ENCODE measurements at regions not wholly inside any gene's neighbourhood (a gene's known extent, or its start where the extent isn't known, plus 50 kb on each side); places are given as distances from the start of the nearest gene placed in this dataset.

GRCh38 chr19:27846944-27847343 is 1366.0 kb downstream of the UQCRFS1 start:
- Histone ChIP-seq H3K36me3 (no peaks in the 10 kb centered on the region), H3K27ac (no peak overlapping the region), H3K4me1 (no peaks in the 10 kb centered on the region), H3K9me3 (peaks cover 4 to 91% (median 57%) of the 10 kb centered on the region in 8 donors), H3K4me3 (no peak overlapping the region), H3K27me3 (replicated peaks in 1 of 7) (no peaks in the 10 kb centered on the region)
- no peak for TF ChIP-seq POLR2A (IDR thresholded peaks at IDR 0.05)
- no peak for TF ChIP-seq CTCF (IDR thresholded peaks at IDR 0.05 in 8 of 11, conservative IDR thresholded peaks at IDR 0.05 in 3 of 11)
- no peak for TF ChIP-seq POLR2AphosphoS5 (IDR thresholded peaks at IDR 0.05)
- WGBS, 5 donors, result 77 to 89% (median 81%) methylated on average over 5 of the region's 5 CpGs
- DNase-seq, result no peak
- intact Hi-C loops (cut with DNase I; ENCODE audit: low total_unique reads), result no loop called here

- H3K9me3 ChIP-seq, result peaks cover 4 to 90% (median 36%) of the 10 kb centered on the region in 8 donors
- H3K4me1 ChIP-seq, result no peaks in the 10 kb centered on the region
- H3K36me3 ChIP-seq, result no peaks in the 10 kb centered on the region
- 83 to 90% (median 86%) methylated on average over 6 of the region's 6 CpGs for WGBS, 5 donors
- intact Hi-C loops (cut with DNase I; ENCODE audit: low total_unique reads), result no loop called here
- no peaks in the 10 kb centered on the region for H3K27me3 ChIP-seq (replicated peaks in 1 of 7)
- no peak for DNase-seq
- TF ChIP-seq CTCF (IDR thresholded peaks at IDR 0.05 in 8 of 11, conservative IDR thresholded peaks at IDR 0.05 in 3 of 11), result no peak
- TF ChIP-seq POLR2A (IDR thresholded peaks at IDR 0.05), result no peak
- TF ChIP-seq POLR2AphosphoS5 (IDR thresholded peaks at IDR 0.05), result no peak
- H3K4me3 ChIP-seq, result no peak overlapping the region
- H3K27ac ChIP-seq, result no peak overlapping the region
These were observed 1368.7 kb downstream of the UQCRFS1 start for GRCh38 chr19:27844261-27844660.

- Histone ChIP-seq H3K4me3 (no peak overlapping the region), H3K9me3 (peaks cover 4 to 86% (median 32%) of the 10 kb centered on the region in 8 donors), H3K27me3 (replicated peaks in 1 of 7) (no peaks in the 10 kb centered on the region), H3K27ac (no peak overlapping the region), H3K4me1 (no peaks in the 10 kb centered on the region), H3K36me3 (no peaks in the 10 kb centered on the region)
- DNase-seq, result no peak
- TF ChIP-seq CTCF (IDR thresholded peaks at IDR 0.05 in 8 of 11, conservative IDR thresholded peaks at IDR 0.05 in 3 of 11), result no peak
- no peak for TF ChIP-seq POLR2A (IDR thresholded peaks at IDR 0.05)
- no peak for TF ChIP-seq POLR2AphosphoS5 (IDR thresholded peaks at IDR 0.05)
- WGBS, 5 donors, result 88 to 96% (median 90%) methylated on average over 3 of the region's 3 CpGs
- intact Hi-C loops (cut with DNase I; ENCODE audit: low total_unique reads), result no loop called here
These were observed 1369.1 kb downstream of the UQCRFS1 start for GRCh38 chr19:27843861-27844260.

- intact Hi-C loops (cut with DNase I; ENCODE audit: low total_unique reads), result no loop called here
- Histone ChIP-seq H3K27ac (no peak overlapping the region), H3K36me3 (no peaks in the 10 kb centered on the region), H3K27me3 (replicated peaks in 1 of 7) (no peaks in the 10 kb centered on the region), H3K4me1 (no peaks in the 10 kb centered on the region), H3K4me3 (no peak overlapping the region), H3K9me3 (peaks cover 0 to 13% (median 0%) of the 10 kb centered on the region in 8 donors)
- no peak for DNase-seq
- no peak for TF ChIP-seq POLR2AphosphoS5 (IDR thresholded peaks at IDR 0.05)
- TF ChIP-seq CTCF (IDR thresholded peaks at IDR 0.05 in 8 of 11, conservative IDR thresholded peaks at IDR 0.05 in 3 of 11), result no peak
- TF ChIP-seq POLR2A (IDR thresholded peaks at IDR 0.05), result no peak
- WGBS, 5 donors, result 0 to 96% (median 0%) methylated on average over 1 of the region's 1 CpG
These were observed 1379.9 kb downstream of the UQCRFS1 start for GRCh38 chr19:27833031-27833430.

All from spleen (tissue), 11 donors.